NOMO-1 treated with DMSO at 0.1 percent for 48 hours (cell line): ENCODE measurements at regions not wholly inside any gene's neighbourhood (a gene's known extent, or its start where the extent isn't known, plus 50 kb on each side); places are given as distances from the start of the nearest gene placed in this dataset.

ENCODE experiments used
- DNase-seq: peaks from one replicate; lab custom pipeline; 2025; ENCODE audit not compliant: unreplicated experiment; lab: John Stamatoyannopoulos, UW

- DNase-seq: no peak
Observed at GRCh38 chr21:21715266-21715969, 717.2 kb downstream of the NCAM2 start.

- DNase-seq: no peak
Observed at GRCh38 chr21:21722731-21723130, 724.5 kb downstream of the NCAM2 start.

GRCh38 chr21:21730512-21730911 is 732.3 kb downstream of the NCAM2 start:
- DNase-seq: no peak

GRCh38 chr21:21731626-21732025 is 733.4 kb downstream of the NCAM2 start:
- no peak for DNase-seq

GRCh38 chr21:21734088-21734487 is 735.9 kb downstream of the NCAM2 start:
- DNase-seq: no peak

- DNase-seq: no peak
Observed at GRCh38 chr21:21737186-21737585, 739.0 kb downstream of the NCAM2 start.

GRCh38 chr21:21740207-21740606 is 742.0 kb downstream of the NCAM2 start:
- no peak for DNase-seq

GRCh38 chr21:21750124-21750825 is 752.1 kb downstream of the NCAM2 start:
- DNase-seq: no peak

GRCh38 chr21:21751286-21751685 is 753.1 kb downstream of the NCAM2 start:
- DNase-seq: no peak

GRCh38 chr21:21762855-21763254 is 764.6 kb downstream of the NCAM2 start:
- DNase-seq: no peak

- DNase-seq: no peak
Observed at GRCh38 chr21:21764281-21764680, 766.1 kb downstream of the NCAM2 start.

GRCh38 chr21:21767276-21767675 is 769.1 kb downstream of the NCAM2 start:
- DNase-seq: no peak

GRCh38 chr21:21788591-21788990 is 790.4 kb downstream of the NCAM2 start:
- DNase-seq: no peak

- DNase-seq: no peak
Observed at GRCh38 chr21:21801921-21802320, 803.7 kb downstream of the NCAM2 start.

- no peak for DNase-seq
Observed at GRCh38 chr21:21806711-21807597, 808.7 kb downstream of the NCAM2 start.

- no peak for DNase-seq
Observed at GRCh38 chr21:21807598-21807903, 809.3 kb downstream of the NCAM2 start.

GRCh38 chr21:21813289-21813688 is 815.1 kb downstream of the NCAM2 start:
- no peak for DNase-seq

GRCh38 chr21:21813934-21814333 is 815.7 kb downstream of the NCAM2 start:
- no peak for DNase-seq

- no peak for DNase-seq
Observed at GRCh38 chr21:21816778-21817177, 818.6 kb downstream of the NCAM2 start.

GRCh38 chr21:21818898-21819297 is 820.7 kb downstream of the NCAM2 start:
- DNase-seq: no peak

- no peak for DNase-seq
Observed at GRCh38 chr21:21828130-21828529, 829.9 kb downstream of the NCAM2 start.

GRCh38 chr21:21831036-21831435 is 832.8 kb downstream of the NCAM2 start:
- no peak for DNase-seq
